T-cell (primary cell): ENCODE measurements at regions not wholly inside any gene's neighbourhood (a gene's known extent, or its start where the extent isn't known, plus 50 kb on each side); places are given as distances from the start of the nearest gene placed in this dataset.

Experiments used
- ATAC-seq, 4 experiments: fragments of 200-7000 bp in 3 of 4; fragments of 150-1000 bp in 1 of 4; cut with Tn5 transposase; replicated peaks in 1 of 4; 1 replicate in 3 of 4; 2 replicates in 1 of 4; pipeline ENCODE4 v1.10.0; 2021; ENCODE audit warnings: moderate library complexity in 3 of 4, mild to moderate bottlenecking in 2 of 4, moderate number of reproducible peaks in 1 of 4
- CTCF ChIA-PET, 2 donors: fragments of 300-600 bp; sonication (Branson Sonifier 250); formaldehyde crosslinking; loops; one replicate each; lab custom pipeline; 2022; ENCODE audit warnings: antibody characterized with exemption in 2 of 2; lab: Charles Lee
- POLR2A ChIA-PET, 2 donors: fragments of 300-600 bp; sonication (Branson Sonifier 250); formaldehyde crosslinking; loops; one replicate each; lab custom pipeline; 2022; ENCODE audit warnings: antibody characterized with exemption in 2 of 2; lab: Charles Lee
- DNase-seq, 35 experiments: peaks; one replicate each; pipeline versions ENCODE4 v3.0.0 to v3.0.0-alpha.2; 2013 to 2023
- H3K27ac ChIP-seq: one replicate; pipeline ENCODE4 v1.5.1; 2013; ENCODE audit warnings: low read length
- H3K27me3 ChIP-seq, 2 experiments: replicated peaks in 1 of 2; 1 replicate in 1 of 2; 2 replicates in 1 of 2; pipeline versions ENCODE4 v1.6.1 to v1.7.0; 2013; ENCODE audit warnings: low read length in 1 of 2, mixed read lengths in 1 of 2; ENCODE audit not compliant: control insufficient read depth in 2 of 2, insufficient read depth in 2 of 2; ENCODE audit errors: extremely low read depth in 1 of 2
- H3K36me3 ChIP-seq, 2 donors: 1 replicate in 1 of 2; 2 replicates in 1 of 2; pipeline versions ENCODE4 v1.6.1 to v1.7.0; 2013; ENCODE audit warnings: low read length in 1 of 2; ENCODE audit not compliant: control insufficient read depth in 2 of 2, insufficient read depth in 1 of 2; ENCODE audit errors: extremely low read depth in 1 of 2
- H3K4me1 ChIP-seq, 2 experiments: 1 replicate in 1 of 2; 2 replicates in 1 of 2; pipeline versions ENCODE4 v1.6.1 to v1.7.0; 2013; ENCODE audit warnings: low read length in 2 of 2, mixed read lengths in 1 of 2; ENCODE audit not compliant: insufficient read depth in 2 of 2, control insufficient read depth in 1 of 2; ENCODE audit errors: extremely low read depth in 1 of 2
- H3K4me3 ChIP-seq, 2 donors: 1 replicate in 1 of 2; 2 replicates in 1 of 2; pipeline versions ENCODE4 v1.5.1 to v1.7.0; 2013; ENCODE audit warnings: mild to moderate bottlenecking in 2 of 2, low read length in 1 of 2, moderate library complexity in 1 of 2; ENCODE audit not compliant: control insufficient read depth in 1 of 2; ENCODE audit errors: extremely low read depth in 1 of 2
- H3K9me3 ChIP-seq: 2 replicates; pipeline ENCODE4 v1.7.0; 2013
- H3K27ac Mint-ChIP-seq, 2 donors: one replicate each; pipeline ENCODE4 v1.8.0; 2020 to 2021; ENCODE audit warnings: mild to moderate bottlenecking in 2 of 2, mixed read lengths in 2 of 2
- H3K27me3 Mint-ChIP-seq, 2 donors: one replicate each; pipeline ENCODE4 v1.8.0; 2021 to 2022; ENCODE audit warnings: mixed read lengths in 2 of 2
- H3K36me3 Mint-ChIP-seq: one replicate; pipeline ENCODE4 v1.8.0; 2021; ENCODE audit warnings: mixed read lengths
- H3K4me1 Mint-ChIP-seq, 3 donors: one replicate each; pipeline ENCODE4 v1.8.0; 2020 to 2022; ENCODE audit warnings: mixed read lengths in 3 of 3, mild to moderate bottlenecking in 1 of 3
- H3K4me3 Mint-ChIP-seq, 3 donors: one replicate each; pipeline ENCODE4 v1.8.0; 2020 to 2022; ENCODE audit warnings: mild to moderate bottlenecking in 3 of 3, mixed read lengths in 3 of 3, moderate library complexity in 3 of 3
- H3K9me3 Mint-ChIP-seq, 3 donors: one replicate each; pipeline ENCODE4 v1.8.0; 2020 to 2022; ENCODE audit warnings: mixed read lengths in 3 of 3
- WGBS: methylation state at CpG from one replicate; pipeline ENCODE4 v1.1.5; 2013; ENCODE audit warnings: missing lambda C conversion rate; ENCODE audit not compliant: insufficient coverage; 5-methylcytosine and 5-hydroxymethylcytosine counted together

GRCh38 chr6:135106611-135107010, 52.0 kb upstream of the HBS1L start:
- Histone ChIP-seq H3K9me3 (no peaks in the 10 kb centered on the region), H3K4me1 (peaks cover 22 to 29% of the 10 kb centered on the region in 2 experiments), H3K27me3 (no peaks in the 10 kb centered on the region), H3K4me3 (no peak overlapping the region), H3K27ac (no peak overlapping the region), H3K36me3 (no peaks in the 10 kb centered on the region)
- 97% methylated on average over 9 of the region's 11 CpGs for WGBS
- Mint-ChIP-seq H3K36me3 (no peaks in the 10 kb centered on the region), H3K27me3 (no peaks in the 10 kb centered on the region), H3K4me3 (no peak overlapping the region), H3K4me1 (peaks cover 51 to 59% (median 57%) of the 10 kb centered on the region in 3 donors), H3K27ac (peak overlapping the region in 1 of 2 donors; percentile 5), H3K9me3 (peaks cover 0 to 9% (median 0%) of the 10 kb centered on the region in 3 donors)
- CTCF ChIA-PET: interaction anchor here in 1 of 2 donors (0.7 kb wide), 1 partner anchor 20 kb away, joined by 3 read pairs; no protein-coding TSS in a partner anchor
- no peak for DNase-seq
- ATAC-seq: no peak
- POLR2A ChIA-PET: no interaction called here

GRCh38 chr6:135105710-135106109, 51.1 kb upstream of the HBS1L start:
- Histone ChIP-seq H3K27ac (no peak overlapping the region), H3K4me3 (no peak overlapping the region), H3K4me1 (peaks cover 25 to 33% of the 10 kb centered on the region in 2 experiments), H3K9me3 (no peaks in the 10 kb centered on the region), H3K27me3 (no peaks in the 10 kb centered on the region), H3K36me3 (no peaks in the 10 kb centered on the region)
- ChIA-PET CTCF (interaction anchor here (0.6 to 1.2 kb wide), 3 partner anchors 16 to 97 kb away, joined by 3 to 5 read pairs (median 3); no protein-coding TSS in a partner anchor), POLR2A (interaction anchor here in 1 of 2 donors (0.6 kb wide), 1 partner anchor 23 kb away, joined by 3 read pairs; no protein-coding TSS in a partner anchor)
- DNase-seq (no peak), ATAC-seq (no peak)
- no peaks in the 10 kb centered on the region for H3K36me3 Mint-ChIP-seq
- peaks cover 55 to 66% (median 63%) of the 10 kb centered on the region in 3 donors for H3K4me1 Mint-ChIP-seq
- no CpG with 5 or more reads among the region's 2 CpGs for WGBS
- H3K27me3 Mint-ChIP-seq: no peaks in the 10 kb centered on the region
- H3K4me3 Mint-ChIP-seq: no peak overlapping the region
- peak overlapping the region; percentile 84 to 94 for H3K27ac Mint-ChIP-seq
- peaks cover 0 to 9% (median 0%) of the 10 kb centered on the region in 3 donors for H3K9me3 Mint-ChIP-seq

- Mint-ChIP-seq H3K9me3 (peaks cover 0 to 9% (median 0%) of the 10 kb centered on the region in 3 donors), H3K36me3 (no peaks in the 10 kb centered on the region), H3K4me3 (peak overlapping the region in 1 of 3 donors; percentile 71), H3K4me1 (peaks cover 54 to 66% (median 61%) of the 10 kb centered on the region in 3 donors), H3K27me3 (no peaks in the 10 kb centered on the region), H3K27ac (peak overlapping the region; percentile 84 to 94)
- Histone ChIP-seq H3K36me3 (no peaks in the 10 kb centered on the region), H3K4me3 (no peak overlapping the region), H3K27me3 (no peaks in the 10 kb centered on the region), H3K4me1 (peaks cover 26 to 33% of the 10 kb centered on the region in 2 experiments), H3K9me3 (no peaks in the 10 kb centered on the region), H3K27ac (peak overlapping the region; percentile 72)
- DNase-seq (no peak), ATAC-seq (no peak)
- POLR2A ChIA-PET: interaction anchor here in 1 of 2 donors (0.6 kb wide), 1 partner anchor 24 kb away, joined by 3 read pairs; no protein-coding TSS in a partner anchor
- CTCF ChIA-PET: interaction anchor here (0.6 to 1.2 kb wide), 3 partner anchors 15 to 97 kb away, joined by 3 to 5 read pairs (median 3); no protein-coding TSS in a partner anchor
- 97% methylated on average over 3 of the region's 3 CpGs for WGBS
Observed at GRCh38 chr6:135105299-135105698, 50.7 kb upstream of the HBS1L start.
